ENCODE measurements at regions not wholly inside any gene's neighbourhood (a gene's known extent, or its start where the extent isn't known, plus 50 kb on each side); places are given as distances from the start of the nearest gene placed in this dataset.
A peak's percentile ranks its signal among the peaks of the same experiment; 100 is the strongest.

DNA sequence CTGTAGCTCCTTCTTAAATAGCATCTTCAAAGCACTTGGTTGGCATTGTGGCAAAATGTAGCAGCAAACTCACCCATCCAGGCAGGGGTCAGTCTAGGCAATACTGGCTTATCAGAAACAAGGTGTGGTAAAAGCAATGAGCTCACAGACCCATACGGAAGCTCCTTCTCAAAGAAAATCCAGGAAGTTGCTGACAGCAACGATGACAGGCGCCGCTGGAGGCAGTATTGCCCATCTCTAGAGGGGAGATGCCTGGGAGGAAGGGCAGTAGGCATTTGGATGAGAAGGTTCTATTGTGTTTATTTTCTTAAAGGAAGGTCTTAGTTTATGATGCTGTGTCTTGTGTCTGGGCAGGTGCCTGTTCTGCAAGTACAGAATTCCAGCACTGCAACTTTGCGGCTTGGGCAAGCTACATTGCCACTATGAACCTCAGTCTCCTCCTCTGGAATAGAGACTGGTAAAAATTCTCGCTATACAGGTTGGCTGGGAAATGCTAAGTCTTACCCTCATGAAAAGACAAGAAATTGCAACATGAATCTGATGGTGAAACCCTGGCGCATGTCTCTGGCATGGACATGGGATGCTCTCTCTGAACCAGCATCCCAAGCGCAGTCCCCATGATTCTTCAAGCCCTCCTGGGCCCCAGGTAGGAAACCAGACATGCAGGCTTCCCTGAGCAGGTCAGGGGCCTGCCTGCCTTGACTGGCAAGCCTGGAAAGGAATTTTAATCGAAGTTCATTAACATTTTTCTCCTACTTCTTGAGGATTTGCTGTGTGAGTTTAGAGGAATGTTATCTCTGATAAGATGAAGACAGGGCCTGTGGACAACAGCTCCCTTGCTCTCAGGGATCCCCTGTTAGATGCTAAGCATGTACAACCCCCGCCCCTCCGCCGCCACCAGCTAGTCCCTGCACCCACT lies 156.0 kb downstream of the TFCP2L1 start (continued):
- TF ChIP-seq, protein P1, sequence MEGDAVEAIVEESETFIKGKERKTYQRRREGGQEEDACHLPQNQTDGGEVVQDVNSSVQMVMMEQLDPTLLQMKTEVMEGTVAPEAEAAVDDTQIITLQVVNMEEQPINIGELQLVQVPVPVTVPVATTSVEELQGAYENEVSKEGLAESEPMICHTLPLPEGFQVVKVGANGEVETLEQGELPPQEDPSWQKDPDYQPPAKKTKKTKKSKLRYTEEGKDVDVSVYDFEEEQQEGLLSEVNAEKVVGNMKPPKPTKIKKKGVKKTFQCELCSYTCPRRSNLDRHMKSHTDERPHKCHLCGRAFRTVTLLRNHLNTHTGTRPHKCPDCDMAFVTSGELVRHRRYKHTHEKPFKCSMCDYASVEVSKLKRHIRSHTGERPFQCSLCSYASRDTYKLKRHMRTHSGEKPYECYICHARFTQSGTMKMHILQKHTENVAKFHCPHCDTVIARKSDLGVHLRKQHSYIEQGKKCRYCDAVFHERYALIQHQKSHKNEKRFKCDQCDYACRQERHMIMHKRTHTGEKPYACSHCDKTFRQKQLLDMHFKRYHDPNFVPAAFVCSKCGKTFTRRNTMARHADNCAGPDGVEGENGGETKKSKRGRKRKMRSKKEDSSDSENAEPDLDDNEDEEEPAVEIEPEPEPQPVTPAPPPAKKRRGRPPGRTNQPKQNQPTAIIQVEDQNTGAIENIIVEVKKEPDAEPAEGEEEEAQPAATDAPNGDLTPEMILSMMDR (IDR thresholded peaks at IDR 0.05): peak; percentile 59
- TF ChIP-seq, protein P2, sequence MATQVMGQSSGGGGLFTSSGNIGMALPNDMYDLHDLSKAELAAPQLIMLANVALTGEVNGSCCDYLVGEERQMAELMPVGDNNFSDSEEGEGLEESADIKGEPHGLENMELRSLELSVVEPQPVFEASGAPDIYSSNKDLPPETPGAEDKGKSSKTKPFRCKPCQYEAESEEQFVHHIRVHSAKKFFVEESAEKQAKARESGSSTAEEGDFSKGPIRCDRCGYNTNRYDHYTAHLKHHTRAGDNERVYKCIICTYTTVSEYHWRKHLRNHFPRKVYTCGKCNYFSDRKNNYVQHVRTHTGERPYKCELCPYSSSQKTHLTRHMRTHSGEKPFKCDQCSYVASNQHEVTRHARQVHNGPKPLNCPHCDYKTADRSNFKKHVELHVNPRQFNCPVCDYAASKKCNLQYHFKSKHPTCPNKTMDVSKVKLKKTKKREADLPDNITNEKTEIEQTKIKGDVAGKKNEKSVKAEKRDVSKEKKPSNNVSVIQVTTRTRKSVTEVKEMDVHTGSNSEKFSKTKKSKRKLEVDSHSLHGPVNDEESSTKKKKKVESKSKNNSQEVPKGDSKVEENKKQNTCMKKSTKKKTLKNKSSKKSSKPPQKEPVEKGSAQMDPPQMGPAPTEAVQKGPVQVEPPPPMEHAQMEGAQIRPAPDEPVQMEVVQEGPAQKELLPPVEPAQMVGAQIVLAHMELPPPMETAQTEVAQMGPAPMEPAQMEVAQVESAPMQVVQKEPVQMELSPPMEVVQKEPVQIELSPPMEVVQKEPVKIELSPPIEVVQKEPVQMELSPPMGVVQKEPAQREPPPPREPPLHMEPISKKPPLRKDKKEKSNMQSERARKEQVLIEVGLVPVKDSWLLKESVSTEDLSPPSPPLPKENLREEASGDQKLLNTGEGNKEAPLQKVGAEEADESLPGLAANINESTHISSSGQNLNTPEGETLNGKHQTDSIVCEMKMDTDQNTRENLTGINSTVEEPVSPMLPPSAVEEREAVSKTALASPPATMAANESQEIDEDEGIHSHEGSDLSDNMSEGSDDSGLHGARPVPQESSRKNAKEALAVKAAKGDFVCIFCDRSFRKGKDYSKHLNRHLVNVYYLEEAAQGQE (IDR thresholded peaks at IDR 0.05): no peak
- TF ChIP-seq ZC3H11A (IDR thresholded peaks at IDR 0.05): no peak

DNA sequence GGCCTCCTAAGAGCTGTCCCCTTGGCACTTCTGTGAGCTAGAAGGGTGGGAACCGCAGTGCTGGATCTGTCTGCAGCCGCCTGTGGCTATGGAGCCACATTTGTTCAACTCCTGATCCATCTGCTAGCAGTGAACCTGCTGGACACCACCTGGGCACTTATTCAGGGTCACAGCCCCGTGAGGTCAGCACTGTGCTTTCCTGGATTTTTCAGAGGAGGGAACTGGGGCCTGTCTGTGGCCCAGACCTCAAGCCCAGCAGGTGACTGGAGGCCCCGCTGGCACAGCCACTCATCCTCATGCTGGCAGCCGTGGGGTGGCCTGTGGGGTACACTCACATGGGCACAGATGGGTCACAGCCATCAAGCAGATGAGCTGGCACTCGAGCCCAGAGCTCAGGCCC lies 155.3 kb downstream of the TFCP2L1 start:
- ChIA-PET CTCF (interaction anchor here (0.8 to 2.8 kb wide), 6 partner anchors 28 to 252 kb away, joined by 3 to 15 read pairs (median 6); no protein-coding TSS in a partner anchor), POLR2A (no interaction called here)
- TF ChIP-seq ZNF302 (CRISPR knock-in tag; IDR thresholded peaks at IDR 0.05) (no peak), NFE2L2 (conservative IDR thresholded peaks at IDR 0.05; ENCODE audit: low read length) (no peak), HOXA7 (CRISPR knock-in tag; IDR thresholded peaks at IDR 0.05) (no peak), EHF (CRISPR knock-in tag; IDR thresholded peaks at IDR 0.05) (no peak), POLR2AphosphoS2 (conservative IDR thresholded peaks at IDR 0.05; ENCODE audit: low read length) (no peak), NPAS2 (CRISPR knock-in tag; IDR thresholded peaks at IDR 0.05; ENCODE audit: borderline replicate concordance) (no peak), JUNB (IDR thresholded peaks at IDR 0.05) (no peak), FOSL2 (IDR thresholded peaks at IDR 0.05) (no peak), FOSL2 (CRISPR knock-in tag; IDR thresholded peaks at IDR 0.05) (no peak), ZSCAN20 (CRISPR knock-in tag; IDR thresholded peaks at IDR 0.05) (no peak), MAFK (IDR thresholded peaks at IDR 0.05; ENCODE audit: partially characterized antibody) (no peak), EHMT2 (IDR thresholded peaks at IDR 0.05; ENCODE audit: low read depth) (no peak), MAZ (IDR thresholded peaks at IDR 0.05; ENCODE audit: borderline replicate concordance, low read depth, low read length) (no peak), ZC3H11A (IDR thresholded peaks at IDR 0.05) (no peak)
- TF ChIP-seq, protein P2 (IDR thresholded peaks at IDR 0.05): no peak
- TF ChIP-seq, protein P3, sequence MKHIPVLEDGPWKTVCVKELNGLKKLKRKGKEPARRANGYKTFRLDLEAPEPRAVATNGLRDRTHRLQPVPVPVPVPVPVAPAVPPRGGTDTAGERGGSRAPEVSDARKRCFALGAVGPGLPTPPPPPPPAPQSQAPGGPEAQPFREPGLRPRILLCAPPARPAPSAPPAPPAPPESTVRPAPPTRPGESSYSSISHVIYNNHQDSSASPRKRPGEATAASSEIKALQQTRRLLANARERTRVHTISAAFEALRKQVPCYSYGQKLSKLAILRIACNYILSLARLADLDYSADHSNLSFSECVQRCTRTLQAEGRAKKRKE (CRISPR knock-in tag; IDR thresholded peaks at IDR 0.05; ENCODE audit: low read depth): no peak
- TF ChIP-seq, protein P4, sequence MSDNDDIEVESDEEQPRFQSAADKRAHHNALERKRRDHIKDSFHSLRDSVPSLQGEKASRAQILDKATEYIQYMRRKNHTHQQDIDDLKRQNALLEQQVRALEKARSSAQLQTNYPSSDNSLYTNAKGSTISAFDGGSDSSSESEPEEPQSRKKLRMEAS (IDR thresholded peaks at IDR 0.05): no peak
- TF ChIP-seq, protein P5, sequence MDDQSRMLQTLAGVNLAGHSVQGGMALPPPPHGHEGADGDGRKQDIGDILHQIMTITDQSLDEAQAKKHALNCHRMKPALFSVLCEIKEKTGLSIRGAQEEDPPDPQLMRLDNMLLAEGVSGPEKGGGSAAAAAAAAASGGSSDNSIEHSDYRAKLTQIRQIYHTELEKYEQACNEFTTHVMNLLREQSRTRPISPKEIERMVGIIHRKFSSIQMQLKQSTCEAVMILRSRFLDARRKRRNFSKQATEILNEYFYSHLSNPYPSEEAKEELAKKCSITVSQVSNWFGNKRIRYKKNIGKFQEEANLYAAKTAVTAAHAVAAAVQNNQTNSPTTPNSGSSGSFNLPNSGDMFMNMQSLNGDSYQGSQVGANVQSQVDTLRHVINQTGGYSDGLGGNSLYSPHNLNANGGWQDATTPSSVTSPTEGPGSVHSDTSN (IDR thresholded peaks at IDR 0.05): no peak
- no peak overlapping the region for H3K4me3 ChIP-seq
- H3K27ac ChIP-seq: no peak overlapping the region
- FAIRE-seq (no peak), DNase-seq (ENCODE audit: low read depth in 1 of 2, low spot score in 1 of 2) (no peak), ATAC-seq (no peak; a peak in 1 of 6 replicates)
- H3K4me2 ChIP-seq: no peak overlapping the region
- no peaks in the 10 kb centered on the region for H3K9me3 ChIP-seq
- no peaks in the 10 kb centered on the region for H3K4me1 ChIP-seq
- WGBS (ENCODE audit: missing lambda C conversion rate): 57% methylated on average over 5 of the region's 6 CpGs
